Activated CD8-positive, alpha-beta memory T cell treated with anti-CD3 and anti-CD28 coated beads, Interleukin-2, amount 50 U/mL, for 4 hours (primary cell): ENCODE measurements at regions not wholly inside any gene's neighbourhood (a gene's known extent, or its start where the extent isn't known, plus 50 kb on each side); places are given as distances from the start of the nearest gene placed in this dataset.
"Not testable (repeated sequence)": the region's sequence is repeated elsewhere in the genome, so short reads cannot be mapped to it uniquely, and the experiment has no call there.

ENCODE experiments used
- DNase-seq: peaks from one replicate; pipeline ENCODE4 v3.0.0-alpha.2; 2020

DNA sequence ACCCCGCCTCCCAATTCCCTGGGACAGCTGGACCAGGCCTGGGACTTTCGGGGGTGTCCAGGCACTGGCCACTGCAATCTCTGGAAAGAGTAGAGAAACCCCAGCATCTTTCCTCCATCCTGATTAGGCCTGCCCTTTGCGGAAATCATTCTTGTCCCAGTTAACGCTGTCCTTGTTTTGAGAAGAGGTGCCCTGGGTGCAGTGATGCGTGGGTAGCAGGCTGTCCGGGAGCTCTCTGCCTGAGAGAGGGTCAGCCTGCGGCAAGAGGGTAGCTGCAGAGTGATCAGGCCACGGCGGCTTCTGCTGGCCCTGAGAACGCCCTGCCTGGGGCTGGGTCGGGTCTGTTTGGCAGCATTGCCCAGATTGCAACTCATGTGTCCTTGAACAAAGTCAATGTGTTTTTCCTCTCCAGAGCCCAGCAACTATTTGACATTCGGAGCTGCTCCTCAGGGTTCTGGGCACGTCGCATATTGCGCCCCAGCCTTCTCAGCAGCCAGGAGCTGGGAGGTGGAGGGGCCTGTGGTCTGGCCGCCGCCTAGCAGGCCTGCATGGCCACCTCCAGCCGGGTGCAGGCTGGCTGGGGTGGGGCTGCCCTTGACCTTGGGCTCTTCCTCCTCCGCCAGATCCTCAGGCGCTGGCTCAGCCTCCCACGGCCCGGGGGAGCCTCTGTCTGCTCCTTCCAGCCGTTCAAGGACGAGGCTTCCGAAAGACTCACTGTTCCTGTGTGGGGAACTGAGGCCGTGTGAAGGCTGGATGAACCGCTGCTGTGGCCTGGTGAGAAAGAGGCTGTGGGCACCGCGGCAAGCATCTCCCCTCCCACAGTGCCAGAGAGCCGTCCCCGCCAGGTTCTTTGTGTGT is 150.1 kb upstream of the ZNF469 start:
- DNase-seq = not testable (repeated sequence)

DNA sequence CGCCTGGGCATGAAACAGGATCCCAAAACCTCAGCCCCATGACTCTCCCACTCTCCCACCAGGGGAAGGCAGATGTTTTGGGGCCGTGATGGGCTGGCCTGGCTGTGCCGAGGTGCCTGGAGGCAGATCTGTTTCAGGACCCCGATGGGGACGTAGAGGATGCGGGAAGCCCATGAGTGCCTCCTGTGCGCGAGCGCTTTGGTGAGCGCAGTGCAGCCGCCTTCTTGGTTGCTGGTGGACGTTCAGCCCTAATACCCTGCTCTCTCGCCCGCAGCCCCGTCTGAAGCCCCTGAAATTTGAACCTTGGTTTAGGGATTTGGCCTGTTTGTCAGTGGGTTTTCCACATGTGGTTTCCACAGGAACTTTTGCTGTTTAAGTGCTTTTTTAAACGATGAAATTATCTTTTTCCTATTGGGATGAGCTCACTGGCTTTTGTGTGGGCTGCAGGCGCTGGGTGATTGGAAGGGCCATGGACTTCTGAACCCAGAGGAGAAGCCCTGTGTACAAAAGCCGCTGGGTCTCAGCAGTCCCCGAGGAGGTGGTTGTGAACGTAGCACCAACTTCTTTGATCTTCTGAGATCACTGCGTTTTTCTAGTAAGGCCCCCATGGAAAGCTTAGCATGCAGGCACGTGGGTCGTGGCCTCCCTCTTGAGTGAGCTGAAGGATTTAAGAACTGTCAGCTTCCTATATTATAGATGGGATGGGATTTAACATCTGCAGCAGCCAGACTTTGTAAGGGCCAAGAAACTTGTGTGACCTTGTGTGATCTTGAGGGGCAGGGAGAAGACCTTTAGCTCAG is 148.9 kb upstream of the ZNF469 start:
- not testable (repeated sequence) for DNase-seq

DNA sequence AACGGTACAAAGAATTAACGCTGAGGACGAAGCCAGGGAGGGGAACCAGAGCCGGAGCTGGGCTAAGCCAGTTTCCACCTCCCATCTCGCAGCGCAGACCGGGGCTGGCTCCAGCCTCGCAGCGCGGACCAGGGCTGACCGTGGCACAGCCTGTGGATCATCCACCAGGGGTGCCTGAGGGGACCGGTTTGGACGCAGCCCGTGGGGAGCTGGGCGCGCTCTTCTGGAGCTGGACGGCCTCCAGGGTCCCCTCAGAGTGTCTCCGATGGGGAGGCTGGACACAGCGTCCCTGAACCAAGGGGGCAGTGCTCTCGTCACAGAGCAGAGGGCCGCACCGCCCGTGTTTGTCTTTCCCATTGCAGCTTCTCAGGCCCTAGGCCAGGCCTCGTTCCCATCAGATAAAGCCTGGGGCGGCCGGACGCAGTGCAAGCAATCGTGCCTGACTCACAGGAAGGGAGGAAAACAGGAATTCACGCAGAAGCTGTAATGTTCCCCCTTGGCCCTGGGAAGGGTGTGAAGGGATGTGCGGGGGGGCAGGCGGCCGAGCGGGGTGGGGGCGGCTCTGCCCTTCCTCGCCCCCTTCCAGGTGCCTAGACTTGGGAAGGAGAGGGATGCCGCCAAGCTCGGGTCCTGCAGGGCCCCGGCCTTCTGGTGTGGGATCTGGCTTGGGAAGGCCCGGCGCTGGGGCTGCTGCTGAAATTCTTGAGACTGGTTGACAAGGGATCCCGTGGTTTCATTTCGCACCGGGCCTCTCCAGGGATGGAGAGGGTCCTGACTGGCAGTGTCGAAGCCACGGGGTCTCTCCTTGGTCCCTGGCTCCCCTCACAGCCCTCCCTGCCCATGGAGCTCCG is 148.1 kb upstream of the ZNF469 start:
- DNase-seq = not testable (repeated sequence)

DNA sequence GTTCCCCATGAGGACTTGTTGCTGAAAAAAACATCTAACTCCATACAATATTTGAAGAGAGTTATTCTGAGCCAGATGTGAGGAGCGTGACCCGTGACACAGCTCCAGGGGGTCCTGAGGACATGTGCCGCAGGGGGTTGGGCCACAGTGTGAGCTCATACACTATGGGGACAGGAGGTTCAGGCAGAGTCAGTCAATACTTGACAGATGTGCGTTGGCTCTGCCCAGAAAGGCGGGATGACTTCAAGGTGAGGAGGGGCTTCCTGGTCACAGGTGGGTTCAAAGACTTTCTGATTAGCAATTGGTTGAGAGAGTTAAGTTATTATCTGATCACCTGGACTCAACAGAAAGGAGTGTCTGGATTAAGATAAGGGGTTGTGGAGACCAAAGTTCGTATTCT is 147.1 kb upstream of the ZNF469 start:
- not testable (repeated sequence) for DNase-seq

DNA sequence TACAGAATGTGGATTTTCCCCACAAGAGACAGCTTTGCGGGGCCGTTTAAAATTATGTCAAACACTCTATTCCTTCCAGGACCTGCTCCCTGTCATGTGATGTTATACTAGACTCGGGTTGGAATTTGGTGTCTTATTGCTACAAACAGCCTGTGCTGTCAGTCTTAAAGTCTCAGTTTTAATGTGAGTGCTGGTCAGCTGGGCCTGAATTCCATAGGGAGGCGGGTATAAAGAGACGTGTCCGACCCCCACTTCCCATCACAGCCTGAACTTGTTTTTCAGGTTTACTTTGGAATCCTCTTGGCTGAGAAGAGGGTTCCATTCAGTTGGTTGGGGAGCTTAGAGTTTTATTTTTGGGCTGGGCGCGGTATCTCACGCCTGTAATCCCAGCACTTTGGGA is 146.5 kb upstream of the ZNF469 start:
- not testable (repeated sequence) for DNase-seq

DNA sequence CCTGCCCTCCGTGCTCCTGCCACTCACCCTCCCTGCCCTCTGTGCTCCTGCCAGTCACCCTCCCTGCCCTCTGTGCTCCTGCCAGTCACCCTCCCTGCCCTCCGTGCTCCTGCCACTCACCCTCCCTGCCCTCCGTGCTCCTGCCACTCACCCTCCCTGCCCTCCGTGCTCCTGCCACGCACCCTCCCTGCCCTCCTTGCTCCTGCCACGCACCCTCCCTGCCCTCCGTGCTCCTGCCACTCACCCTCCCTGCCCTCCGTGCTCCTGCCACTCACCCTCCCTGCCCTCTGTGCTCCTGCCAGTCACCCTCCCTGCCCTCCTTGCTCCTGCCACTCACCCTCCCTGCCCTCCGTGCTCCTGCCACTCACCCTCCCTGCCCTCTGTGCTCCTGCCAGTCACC is 145.4 kb upstream of the ZNF469 start:
- not testable (repeated sequence) for DNase-seq

DNA sequence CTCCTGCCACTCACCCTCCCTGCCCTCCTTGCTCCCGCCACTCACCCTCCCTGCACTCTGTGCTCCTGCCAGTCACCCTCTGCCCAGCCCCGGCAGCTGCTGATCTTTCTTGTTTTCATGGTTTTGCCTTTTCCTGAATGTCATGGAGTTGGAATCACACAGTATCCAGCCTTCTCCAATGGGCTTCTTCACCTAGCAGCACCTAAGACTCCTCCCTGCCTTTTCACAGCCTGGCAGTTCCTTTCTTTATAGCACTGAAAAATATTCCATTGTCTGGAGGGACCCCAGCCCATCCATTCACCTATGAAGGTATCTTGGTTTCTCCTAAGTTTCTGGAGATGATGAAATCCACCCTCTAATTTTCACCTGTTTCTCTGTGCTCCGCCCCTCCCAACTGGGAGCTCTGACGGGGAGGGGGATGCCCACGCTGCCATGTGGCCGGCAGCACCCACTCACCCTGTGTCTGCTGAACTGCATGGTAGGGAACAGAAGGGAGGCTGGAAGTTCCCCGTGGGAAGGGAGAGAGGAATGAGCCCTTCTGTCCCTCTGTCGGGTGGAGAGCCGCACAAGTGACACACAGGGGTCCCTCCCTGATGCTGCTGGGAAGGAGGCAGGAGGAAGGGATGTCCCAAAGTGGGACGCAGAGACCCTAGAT is 144.9 kb upstream of the ZNF469 start:
- DNase-seq = not testable (repeated sequence)

DNA sequence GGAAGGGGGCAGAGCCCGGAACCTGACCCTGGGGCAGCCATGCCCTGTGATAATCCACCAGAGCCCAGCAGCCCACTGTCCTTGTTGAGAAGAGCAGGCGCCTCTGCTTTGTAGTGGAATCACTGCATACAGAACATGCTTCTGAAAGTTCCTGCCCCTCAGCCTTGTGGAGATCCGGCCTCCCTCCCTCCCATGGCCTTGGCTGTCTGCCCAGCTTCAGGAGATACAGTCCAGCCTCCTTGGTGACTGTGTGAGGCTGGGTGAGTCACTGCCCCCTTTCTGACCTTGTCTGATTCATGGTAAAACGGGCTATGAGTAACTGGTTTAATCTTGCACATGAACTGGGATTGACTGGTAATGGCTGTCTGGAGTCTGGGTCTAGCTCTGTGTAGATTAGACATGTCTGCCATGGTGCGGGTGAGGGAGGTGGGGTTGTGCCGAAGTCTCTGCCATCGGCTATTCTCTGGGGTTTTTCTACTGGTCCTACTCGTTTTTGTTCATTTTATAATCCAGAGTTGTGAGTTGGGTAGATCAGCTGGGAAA is 144.0 kb upstream of the ZNF469 start:
- not testable (repeated sequence) for DNase-seq

DNA sequence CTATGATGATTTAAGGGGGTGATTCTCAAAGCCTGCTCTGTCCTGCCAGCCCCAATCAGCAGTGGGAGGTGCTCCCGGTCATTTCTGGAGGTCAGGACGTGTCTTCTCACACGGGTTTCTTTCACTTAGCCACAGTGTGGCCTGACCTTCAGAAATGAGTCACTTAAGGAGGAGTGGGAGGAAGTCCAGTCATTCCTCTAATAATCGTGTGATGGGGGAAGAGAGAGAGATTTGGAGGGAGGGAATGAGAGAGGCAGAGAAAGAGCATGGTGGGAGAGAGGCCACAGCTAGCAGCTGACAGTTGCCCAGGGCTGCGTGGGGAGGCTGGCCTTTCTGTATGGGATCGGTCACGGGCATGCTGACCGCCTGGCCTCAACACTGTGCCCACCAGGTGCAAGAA is 142.6 kb upstream of the ZNF469 start:
- not testable (repeated sequence) for DNase-seq

DNA sequence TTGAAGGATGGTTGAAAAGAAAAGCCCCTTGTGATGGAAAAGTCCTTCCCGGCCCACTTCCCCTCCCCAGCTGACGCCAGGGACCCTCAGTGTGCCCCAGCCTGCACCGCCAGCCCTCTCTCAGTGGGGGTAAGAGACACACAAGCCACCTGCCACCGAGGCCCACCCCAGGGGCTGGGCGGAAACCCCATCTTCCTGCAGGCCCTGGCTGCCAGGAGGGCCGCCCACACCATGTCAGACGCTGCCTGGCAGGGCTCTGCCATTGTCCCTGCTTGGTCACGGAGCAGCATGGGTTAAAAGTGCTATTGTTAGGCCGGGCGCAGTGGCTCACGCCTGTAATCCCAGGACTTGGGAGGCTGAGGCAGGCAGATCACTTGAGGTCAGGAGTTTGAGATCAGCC is 142.0 kb upstream of the ZNF469 start:
- DNase-seq = not testable (repeated sequence)

DNA sequence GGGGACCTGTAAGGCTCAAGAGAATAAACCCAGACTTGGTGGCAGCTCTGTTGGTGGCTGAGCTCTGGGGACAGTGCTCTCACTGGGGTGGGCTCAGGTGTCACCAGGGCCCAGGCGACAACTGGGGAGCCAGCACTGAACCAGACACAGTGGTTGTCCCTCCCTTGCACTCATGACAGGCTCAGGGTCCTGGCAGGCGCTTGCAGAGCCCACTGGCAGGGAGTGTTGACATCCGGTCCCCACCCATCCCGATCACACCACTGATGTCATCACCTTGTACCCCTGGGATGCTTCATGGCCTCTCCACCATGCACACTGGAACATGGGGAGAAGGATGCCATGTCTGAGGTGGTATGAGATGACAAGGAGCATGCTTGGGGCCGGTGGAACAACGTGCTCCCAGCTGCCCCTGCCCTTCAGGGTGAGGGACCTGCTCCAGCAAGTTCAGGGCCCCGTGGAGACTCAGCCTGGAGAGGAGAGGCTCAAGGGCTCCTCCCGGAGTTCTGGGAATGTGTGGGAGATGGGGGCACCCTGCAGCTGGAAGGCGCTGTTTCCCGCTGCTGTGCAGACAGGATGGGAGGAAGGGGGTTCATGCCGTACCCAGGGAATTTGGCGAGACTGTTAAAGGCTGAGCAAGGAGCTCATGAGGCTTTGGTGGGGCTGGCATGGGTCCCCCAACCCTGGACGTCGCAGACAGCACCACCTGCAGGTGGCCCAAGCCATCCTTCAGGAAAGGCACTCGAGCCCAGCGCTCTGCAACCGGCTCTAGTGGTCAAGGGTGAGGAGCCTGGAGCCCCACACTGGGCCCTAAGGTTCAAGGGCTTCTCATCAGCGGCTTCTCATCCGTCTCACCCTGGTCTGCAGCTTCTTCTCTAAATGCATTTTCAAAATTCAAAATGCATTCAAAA is 141.1 kb upstream of the ZNF469 start:
- DNase-seq = not testable (repeated sequence)

DNA sequence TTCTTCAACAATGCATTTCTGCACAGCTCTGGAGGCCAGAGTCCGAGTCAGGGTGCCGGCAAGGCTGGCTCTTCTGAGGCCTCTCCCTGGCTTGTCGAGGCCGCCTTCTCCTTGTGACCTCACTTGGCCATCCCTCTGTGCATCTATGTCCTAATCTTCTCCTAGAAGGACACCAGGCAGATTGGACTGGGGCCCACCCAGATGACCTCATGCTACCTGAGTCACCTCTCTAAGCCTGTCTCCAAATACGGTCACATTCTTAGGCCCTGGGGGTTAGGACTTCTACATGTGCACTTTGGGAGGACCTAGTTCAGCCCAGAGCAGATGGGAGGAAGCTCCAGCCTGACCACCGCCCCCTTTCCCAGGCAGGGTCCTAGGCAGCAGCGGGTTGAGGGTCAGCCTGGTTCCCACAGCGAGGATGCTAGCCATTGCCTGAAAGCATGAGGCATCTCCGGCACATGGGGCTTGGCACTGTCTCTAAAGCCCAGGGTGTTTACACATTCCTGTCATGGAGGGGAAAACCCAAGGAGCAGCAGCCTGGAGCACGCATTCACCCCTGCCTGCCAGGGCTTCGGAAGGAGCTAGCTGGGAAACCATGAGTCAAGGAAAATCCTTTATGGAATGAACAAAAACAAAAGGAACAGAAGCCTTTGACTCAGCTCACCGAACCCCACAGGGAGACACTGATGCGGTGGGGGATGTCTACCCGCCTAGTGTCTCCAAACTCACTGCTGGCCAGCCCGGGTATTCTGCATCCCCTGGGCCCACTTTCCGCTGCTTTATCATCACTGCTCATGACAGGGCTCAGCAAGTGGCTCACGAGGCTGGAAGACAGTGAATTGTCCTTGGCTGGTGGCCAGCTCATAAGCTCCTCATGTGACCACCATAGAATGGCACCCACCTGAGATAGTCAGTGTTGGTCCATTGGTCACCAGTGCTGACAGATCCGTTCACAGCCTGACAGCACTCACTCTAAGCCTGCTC is 140.2 kb upstream of the ZNF469 start:
- DNase-seq = not testable (repeated sequence)

DNA sequence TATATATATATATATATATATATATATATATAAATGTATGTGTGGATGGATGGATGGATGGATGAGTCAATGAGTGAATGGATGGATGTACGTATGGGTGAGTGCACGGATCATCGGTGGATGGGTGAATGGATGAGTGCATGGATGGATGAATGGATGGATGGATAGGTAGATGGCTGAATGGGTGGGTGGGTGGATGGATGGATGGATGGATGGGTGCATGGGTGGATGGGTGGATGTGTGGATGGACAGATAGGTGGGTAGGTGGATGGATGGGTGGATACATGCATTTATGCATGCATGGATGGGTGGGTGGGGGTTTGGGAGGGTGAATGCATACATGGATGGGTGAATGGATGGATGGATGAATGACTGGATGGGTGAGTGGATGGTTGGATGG is 138.8 kb upstream of the ZNF469 start:
- DNase-seq = not testable (repeated sequence)

DNA sequence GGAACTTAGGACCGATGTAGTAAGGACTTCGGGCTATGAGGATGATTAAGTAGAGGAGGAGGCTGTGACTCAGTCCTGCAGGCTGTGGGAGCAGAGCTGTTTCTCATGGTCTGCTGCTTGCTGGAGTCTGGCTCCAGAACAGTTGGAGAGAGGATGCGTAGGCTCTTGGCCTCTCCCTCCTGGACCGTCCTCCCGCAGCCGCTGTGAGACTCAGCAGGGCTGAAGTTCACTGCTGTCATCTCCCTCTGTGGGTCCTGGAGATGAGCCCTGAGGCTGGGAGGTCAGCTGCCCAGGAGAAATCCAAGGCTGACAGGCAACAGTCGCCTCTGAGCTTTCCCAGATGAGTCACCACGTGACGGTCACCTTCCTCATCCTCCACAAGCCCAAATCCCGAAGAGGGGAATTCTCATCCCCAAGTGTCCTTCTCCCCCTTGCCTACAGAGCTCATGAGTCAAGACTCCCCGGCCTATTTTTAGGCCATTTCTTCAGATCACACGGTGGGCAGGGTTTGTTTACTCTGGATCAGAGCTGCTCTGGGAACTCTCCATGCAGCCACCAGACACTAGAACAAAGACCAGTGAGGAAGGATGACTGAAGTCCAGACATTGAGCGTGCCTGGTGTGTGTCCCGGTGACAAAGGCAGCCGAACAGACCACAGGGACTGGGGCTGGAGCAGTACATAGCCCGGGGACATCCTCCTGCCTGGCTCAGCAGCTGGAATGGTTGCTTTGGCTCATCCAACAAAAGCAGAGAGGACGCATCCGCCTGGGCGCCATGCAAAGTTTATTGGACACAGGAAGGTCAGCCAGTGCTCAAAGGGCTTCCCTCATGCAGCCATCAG is 137.3 kb upstream of the ZNF469 start:
- not testable (repeated sequence) for DNase-seq

DNA sequence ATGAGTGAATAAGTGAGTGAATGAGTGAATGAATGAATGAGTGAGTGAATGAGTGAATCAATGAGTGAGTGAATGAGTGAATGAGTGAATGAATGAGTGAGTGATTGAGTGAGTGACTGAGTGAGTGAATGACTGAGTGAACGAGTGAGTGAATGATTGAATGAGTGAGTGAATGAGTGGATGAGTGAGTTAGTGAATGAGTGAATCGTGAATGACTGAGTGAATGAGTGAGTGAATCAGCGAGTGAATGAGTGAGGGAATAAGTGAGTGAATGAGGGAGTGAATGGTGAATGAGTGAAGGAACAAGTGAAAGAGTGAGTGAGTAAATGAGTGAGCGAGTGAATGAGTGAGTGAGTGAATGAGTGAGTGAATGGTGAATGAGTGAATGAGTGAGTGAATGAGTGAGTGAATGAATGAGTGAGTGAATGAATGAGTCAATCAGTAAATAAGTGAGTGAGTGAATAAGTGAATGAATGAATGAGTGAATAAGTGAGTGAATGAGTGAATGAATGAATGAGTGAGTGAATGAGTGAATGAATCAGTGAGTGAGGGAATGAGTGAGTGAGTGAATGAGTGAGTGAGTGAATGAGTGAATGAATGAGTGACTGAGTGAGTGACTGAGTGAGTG is 135.7 kb upstream of the ZNF469 start:
- DNase-seq = not testable (repeated sequence)

DNA sequence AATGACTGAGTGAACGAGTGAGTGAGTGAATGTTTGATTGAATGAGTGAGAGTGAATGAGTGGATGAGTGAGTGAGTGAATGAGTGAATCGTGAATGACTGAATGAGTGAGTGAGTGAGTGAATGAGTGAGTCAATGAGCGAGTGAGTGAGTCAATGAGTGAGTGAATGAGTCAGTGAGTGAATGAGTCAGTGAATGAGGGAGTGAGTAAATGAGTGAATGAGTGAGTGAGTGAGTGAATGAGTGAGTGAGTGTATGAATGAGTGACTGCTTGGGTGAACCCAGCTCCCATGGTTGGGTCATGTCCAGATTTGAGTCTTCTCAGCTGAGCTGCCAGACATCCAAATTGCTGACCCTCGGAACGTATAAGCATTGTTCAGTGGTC is 135.2 kb upstream of the ZNF469 start:
- not testable (repeated sequence) for DNase-seq

DNA sequence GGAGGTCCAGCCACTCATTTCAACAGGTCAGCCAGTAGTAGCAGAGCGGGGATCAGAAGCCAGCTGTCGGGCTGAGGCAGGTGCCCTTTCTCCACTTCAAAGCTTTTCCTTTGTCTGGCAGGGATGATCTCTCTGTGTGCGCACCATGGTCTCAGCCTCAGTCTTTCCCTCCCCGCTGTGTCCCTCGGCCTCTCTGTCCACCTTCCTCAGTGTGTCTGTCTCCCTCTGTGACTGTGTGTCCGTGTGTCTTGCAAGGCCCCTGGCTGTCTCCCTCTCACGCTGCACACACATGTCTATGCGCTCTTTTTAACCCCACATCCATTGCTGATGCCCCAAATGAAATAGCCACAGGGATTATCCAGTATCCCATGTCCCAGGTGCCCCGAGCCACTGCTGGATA is 134.0 kb upstream of the ZNF469 start:
- DNase-seq = not testable (repeated sequence)

DNA sequence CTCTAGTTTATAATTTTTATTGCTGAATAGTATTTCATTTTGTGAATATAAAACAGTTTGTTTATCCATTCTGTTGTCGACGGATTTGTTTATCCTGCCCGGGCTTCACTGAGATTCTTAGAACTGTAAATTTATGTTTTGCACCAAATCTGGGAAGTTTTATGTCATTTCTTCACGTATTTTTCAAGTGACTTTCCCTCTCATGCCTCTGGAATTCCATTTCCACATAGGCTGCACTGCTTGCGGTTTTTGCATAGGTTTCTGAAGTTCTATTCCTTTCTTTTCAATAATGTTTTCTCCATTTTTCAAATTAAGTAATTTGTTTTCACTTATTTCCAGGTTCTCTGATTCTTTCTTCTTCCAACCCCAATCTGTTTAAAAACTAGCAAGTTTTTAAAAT is 132.4 kb upstream of the ZNF469 start:
- not testable (repeated sequence) for DNase-seq
